ENCODE measurements at regions not wholly inside any gene's neighbourhood (a gene's known extent, or its start where the extent isn't known, plus 50 kb on each side); places are given as distances from the start of the nearest gene placed in this dataset.

DNA sequence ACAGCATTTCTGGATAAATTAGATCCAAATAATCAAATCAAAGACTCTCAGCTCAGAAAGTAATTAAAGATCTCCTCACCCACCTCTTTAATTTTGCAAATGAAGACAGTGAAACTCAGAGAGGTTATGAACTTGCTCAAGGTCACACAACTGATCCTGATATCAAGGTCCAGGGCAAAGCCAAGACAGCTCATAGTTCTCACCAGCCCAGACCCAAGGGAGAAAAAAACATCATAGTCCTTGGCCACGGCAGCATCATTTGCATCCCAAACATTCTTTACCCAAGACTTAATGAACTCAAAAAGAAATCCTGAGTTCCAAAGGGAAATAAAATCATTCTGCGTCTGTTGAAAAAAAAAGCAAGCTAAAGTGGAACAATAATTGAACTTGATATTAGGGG lies 112.1 kb downstream of the DAD1 start:
- no peak for DNase-seq

- no peak for DNase-seq
These were observed 112.8 kb downstream of the DAD1 start for GRCh38 chr14:22476005-22476751.

DNA sequence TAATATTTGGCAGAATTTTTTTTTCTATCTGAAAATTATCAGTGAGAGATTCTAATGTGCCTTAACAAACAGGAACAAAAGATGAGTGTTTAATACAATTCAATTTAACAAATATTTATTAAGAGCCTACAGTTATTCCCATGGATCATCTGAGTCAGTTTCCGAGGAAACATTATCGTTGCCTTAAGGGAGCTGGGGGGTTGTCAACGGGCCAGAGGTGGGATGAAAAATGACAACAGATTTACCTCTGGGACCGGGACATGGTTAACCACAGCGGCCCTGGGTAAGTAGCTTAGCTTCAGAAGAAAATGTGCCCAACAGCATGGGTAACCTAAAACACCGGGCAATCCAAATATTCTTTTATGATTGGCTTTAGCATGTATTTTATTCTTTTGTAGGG lies 113.6 kb downstream of the DAD1 start:
- no peak for DNase-seq

DNA sequence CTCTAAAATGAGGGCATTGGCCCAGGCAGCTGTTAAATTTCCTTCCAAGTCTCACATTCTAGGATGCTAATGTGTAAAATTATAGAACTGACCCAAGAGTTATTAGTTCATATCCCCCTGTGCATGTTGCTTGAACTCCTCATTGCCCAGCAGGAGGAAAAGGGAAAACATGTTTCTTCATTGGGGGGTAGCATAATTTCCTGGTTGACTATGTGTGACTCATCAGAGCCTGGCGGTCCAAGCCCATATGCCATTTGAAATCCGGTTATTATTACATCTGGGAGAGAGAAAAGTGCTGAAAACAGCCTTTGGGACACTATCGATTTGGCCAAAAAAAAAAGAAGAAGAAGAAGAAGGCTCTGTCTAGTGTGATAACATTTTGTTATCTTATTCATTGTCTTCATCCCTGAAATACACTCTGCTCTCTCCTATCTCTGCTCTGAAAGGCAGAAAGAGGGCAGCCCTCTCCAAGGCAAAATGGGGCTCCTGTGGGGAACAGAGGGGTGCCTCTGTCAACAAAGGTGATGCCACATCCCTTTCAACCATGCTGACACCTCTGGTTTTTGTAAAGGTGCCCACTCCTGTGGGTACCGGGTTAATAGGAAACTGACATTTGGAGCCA lies 114.2 kb downstream of the DAD1 start:
- DNase-seq, result no peak

DNA sequence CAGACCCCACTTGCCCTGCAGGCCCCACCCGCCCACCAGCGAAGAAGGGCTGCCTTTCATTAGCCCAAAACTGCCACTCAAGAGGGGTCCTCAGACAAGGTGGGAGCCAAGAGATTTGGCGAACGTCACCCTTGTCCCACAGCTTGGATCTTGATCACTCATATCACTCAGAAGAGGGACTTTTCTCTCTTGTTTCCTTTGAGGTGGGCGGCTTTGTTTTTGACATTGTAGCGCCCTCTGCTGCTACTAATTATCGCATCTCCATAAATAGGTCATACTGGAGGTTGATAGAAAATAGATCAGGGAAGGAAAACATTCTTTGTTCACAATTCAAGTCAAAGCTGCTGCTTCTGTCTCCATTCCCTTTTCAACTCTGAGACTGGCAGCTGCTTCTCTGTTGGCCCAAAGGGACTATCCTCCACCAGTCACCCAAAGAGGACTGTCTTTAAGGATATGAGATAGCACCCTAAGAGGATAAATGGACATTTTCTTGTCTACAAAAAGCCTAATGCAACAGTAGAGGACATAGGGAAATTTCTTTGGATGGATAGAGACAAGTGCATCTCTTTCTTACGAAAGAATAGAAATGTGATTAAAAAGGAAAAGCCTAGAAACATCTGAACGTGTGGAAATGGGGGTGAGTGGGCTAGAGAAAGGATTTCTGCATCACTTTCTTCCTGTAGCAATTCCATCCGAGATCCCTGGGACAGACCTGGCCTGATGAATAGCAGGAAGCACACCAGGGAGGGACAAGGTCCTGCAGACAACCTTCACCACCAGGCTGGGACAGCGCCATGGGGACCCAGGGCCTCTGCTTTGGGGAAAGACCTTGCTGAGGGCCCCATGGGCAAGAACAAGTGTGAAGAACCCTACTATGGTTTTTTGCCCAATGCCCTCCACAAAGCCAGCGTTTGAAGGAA lies 115.8 kb downstream of the DAD1 start:
- peak; percentile 33 for DNase-seq

- no peak for DNase-seq
These were observed 116.6 kb downstream of the DAD1 start for GRCh38 chr14:22472466-22472865.

DNA sequence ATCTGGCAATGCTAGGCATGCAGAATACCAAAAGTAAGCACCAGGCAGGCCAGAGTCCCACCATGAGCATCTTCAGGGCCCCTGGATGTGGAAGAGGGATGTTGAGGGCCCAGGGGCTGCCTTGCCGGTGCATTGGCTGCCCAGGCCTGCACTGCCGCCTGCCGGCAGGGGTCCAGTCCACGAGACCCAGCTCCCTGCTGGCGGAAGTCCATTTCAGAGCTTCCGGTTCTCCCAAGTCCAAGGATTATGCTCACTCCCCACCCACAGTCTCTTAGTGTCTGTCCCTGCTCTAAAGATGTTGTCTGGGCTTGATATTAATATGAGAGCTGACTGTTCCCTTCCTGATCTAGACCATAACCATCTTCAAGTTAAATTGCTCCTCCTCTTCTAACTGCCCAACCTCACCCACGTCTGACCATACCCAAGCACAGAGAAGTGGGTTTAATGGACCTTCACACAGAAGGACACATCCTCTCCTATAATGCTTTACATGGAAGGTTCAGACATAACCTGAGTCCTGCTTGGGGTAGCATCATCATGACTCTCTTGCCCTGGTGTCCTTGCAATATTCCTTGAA lies 117.4 kb downstream of the DAD1 start:
- peak; percentile 32 for DNase-seq

DNA sequence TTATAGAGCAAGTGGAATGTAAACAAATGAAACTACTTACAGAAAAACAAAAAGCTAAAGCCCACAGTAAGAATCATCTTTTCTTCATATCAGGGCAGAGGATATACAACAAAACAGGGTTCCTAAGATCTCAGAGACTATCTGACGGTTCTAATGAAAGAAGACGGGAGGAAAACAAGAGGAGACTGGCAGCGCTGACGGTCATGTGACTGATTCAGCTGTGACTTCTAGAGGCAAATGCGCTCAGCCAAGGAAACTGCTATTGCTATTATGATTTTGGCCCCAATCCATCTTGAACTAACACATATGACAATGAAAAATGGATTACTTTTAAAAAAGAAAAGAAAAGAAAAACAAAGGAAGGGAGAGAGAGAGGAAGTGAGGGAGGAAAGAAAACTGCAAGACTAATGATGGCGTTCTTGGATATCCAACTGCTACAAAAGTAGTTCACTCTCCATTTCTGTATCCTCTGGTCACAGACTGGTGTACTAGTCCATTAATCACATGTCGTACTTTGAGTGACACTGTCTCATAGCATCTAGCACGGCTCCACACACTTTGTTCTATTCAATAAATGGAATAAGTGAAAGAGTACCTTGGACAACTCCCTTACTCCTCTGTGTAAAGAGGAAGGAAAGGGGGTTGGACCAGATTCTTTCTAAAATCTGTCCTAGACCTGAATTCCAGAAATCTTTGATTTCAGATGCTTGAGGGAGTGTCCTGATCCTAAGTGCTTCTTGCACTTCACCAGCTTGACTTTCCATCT lies 119.3 kb downstream of the DAD1 start:
- DNase-seq, result no peak

- no peak for DNase-seq
These were observed 120.2 kb downstream of the DAD1 start for GRCh38 chr14:22468830-22469229.

DNA sequence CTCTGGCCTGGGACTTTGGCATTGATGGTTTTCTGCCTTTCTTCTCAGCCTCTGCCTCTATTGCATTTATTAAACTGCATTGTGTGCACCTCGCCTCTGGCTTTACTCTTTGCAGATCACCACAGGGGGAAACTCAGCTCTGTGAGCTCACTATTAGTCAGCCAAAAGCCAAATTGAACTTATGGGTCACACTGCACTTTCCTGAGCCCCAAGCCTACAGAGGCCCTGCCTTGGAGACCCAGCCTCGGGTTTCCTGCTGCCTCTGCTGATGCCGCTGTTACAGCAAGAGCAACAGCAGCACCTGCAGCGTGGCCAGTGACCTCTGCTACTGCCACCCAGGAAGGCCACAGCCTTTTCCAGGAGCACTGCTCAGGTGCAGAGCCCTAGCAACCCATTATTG lies 122.5 kb downstream of the DAD1 start:
- no peak for DNase-seq

DNA sequence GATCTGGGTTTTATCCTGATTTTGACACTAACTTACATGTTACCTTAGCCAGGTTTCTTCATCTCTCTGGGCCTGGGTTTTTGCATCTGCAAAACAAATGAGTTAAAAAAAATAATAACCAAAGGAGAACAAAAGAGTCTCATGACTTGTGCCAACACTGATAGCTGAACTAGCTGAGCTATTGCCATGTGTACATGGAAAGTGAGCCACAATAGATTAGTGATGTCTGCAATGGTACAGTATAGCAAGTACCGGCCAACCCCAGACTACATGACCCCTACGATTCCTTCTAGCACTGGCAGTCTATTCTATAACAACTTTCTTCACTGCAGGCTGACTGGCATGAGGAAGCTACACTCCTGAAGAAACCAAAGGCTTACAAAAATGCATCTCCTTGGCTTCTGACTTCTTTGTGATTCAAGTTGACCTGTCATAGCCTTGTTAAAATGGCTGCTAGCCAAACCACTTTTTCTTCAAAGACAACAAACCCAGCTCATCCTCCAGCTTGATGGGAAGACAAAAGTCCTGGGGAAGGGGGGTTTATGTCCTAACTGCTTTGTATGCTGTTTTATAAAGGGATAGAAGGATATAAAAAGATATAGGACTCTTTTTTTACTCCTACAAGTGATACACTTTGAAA lies 123.7 kb downstream of the DAD1 start:
- DNase-seq, result no peak

DNA sequence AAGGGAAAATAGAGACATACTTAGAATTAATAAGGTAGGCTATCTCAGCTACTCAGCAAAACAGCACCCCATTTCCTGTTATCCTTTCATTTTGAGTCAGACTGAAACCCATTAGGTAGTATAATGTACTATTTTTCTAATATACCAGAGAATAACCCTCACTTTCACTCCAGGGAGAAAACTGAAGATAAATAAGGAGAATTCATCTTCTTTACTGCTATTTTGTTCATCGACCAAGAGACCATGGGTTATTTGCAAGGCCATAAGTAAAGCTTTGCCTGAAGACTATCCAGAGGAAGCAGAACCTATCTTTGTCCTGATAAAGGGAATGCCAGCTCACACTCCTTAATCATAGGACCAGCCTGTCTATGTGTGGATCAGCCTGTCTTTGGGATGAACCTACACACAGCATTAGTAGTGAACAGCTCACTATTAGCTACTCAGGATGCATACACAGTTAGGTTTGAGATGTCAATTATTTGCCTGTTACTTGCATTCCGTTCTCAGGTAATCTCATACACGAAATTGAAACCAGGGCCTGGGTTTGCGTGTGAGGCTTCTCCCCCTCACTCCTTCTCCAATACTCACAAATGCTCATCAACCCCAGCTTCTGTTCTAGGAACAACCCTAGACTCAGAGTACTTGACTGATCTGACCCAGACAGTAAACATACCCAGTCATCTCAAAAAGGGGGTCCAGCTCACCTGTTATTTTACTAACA lies 124.4 kb downstream of the DAD1 start:
- no peak for DNase-seq

DNA sequence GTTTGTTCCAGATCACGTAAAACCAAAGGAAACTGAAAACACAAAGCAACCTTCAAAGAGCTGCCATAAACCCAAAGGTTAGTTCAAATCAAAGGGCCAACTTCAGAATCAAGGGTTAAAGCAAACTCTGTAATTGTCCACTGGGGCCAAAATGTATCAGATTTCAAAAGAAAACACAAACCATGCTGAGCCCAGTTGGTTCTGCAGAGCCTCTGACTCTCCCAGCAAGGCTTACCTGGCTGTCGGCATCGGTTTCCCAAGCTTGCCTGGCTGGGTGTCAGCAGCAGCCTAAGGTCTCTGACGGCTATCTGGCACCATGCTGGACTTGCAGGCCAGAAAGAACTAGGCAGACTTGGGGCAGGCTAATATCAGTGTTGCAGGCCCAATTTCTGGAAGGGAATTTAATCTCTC lies 125.3 kb downstream of the DAD1 start:
- no peak for DNase-seq

- DNase-seq, result no peak
These were observed 126.1 kb downstream of the DAD1 start for GRCh38 chr14:22462923-22463322.

DNA sequence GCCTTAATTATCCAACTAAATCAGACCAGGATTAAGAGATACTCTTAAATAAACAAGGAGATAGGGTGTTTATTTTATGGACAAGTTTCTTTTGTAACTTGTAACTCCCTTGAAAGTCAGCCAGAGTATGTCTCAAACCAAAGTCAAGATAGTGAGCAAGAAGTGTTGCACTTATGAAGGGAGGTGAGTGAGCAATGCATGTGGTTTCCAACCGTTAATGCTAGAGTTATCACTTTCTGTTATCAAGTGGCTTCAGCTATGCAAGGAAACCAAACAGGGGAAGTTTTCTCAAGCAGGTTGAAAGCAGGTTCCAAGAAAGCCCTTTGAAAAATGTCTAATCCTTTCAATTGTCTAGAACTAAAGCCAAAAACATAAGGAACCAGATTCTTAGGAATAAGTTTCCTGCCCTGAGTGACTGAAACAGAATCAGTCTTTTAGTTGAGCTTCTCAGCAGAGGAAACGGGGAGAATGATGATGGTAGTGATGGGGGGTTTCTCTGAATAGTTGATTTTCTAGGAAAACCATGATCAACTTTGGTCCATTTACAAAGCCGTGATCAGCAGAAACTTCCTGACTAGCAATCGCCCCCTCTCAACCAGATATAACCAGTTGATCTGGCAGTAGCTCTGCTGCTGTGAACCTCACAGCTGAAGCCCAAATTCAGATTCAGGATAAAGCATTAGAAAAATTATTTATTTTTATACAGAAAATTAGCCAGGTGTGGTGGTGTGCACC lies 128.4 kb downstream of the DAD1 start:
- no peak for DNase-seq

GRCh38 chr14:22458737-22459136 lies 130.3 kb downstream of the DAD1 start:
- no peak for DNase-seq

DNA sequence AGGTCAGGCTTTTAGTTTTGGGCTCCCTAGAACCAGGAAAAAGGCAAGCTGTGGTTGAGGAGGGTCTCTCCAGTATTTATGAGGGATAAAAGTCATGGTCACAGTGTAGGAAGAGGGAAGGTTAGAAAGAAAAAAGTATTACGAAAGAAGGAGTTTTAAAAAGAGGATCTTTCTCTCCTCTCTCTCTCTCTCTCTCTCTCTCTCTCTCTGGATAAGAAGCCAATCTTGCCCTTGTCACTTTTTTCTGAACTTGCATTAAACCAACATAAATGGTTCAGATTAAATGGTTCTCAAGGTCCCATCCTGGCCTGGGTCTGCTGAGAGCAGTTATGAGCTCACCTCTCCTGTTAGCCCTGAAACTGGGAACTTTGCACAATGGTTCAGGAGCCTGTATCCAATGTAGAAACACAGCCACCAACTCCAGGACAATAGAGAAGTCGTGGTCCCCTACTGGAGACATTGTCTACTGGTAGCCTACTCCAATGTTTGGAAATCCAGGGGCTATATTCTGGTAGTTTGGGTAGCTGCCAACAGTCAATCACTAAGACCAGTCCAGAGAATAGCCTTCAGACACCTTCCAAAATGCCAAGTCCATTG lies 131.9 kb downstream of the DAD1 start:
- DNase-seq, result no peak

DNA sequence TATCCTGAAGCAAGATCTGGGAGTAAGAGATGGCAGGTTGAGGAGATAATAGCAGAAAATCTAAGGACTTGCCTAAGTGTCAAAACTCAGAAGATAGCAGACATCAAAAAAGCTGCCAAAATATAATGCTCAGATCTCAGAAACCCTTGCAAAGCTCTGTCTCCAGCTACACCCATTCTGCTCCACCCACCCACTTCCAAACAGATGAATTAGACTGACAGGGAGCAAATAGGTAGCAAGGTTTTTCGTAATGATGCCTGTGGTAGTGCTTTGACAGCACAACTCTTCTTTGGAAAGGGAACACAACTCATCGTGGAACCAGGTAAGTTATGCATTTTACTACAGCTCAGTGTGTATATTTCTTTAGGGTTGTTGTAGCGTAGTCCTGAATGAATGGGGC lies 132.6 kb downstream of the DAD1 start:
- no peak for DNase-seq

GRCh38 chr14:22452330-22452729 lies 136.7 kb downstream of the DAD1 start:
- no peak for DNase-seq

DNA sequence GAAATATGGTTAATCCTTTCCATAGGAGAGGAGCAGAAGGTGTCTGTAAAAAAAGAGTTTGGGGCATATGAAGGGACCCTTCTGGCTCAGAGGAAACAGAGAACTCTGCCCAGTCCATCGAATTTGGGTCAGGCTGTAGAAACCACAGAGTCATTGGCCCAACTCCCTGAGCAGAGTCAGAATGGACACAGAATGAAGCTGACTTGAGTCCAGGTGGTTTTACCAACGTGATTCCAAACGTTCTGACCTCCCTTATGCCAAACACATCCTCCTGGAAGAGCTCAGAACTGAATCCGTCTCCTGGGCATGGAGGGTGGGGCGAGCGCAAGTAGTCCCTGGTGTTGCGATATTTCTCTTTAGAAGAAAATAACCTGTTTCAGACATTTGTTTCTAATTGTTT lies 138.8 kb downstream of the DAD1 start:
- no peak for DNase-seq

Data from right kidney (tissue), 1 donor.